ENCODE measurements at regions not wholly inside any gene's neighbourhood (a gene's known extent, or its start where the extent isn't known, plus 50 kb on each side); places are given as distances from the start of the nearest gene placed in this dataset.

DNA sequence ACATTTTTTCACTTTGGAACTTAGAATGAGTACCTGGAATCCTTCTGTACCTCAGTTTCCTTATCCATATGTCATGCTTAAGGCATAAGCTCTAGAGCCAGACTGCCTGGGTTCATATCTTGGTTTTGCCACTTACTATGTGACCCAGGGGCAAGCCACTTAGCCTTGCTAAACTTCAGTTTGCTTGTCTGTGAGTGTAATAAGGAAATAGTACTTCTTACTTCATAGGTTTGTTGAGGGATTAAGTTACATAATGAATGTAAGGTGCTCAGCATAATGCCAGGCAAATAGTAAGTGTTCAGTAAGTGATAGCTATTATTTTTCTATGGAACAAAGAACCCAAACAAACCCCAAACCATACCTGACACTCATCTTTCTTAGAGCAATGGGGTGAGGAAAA lies 225.1 kb downstream of the BCAT1 start:
- DNase-seq (ENCODE audit: low read depth): no peak

DNA sequence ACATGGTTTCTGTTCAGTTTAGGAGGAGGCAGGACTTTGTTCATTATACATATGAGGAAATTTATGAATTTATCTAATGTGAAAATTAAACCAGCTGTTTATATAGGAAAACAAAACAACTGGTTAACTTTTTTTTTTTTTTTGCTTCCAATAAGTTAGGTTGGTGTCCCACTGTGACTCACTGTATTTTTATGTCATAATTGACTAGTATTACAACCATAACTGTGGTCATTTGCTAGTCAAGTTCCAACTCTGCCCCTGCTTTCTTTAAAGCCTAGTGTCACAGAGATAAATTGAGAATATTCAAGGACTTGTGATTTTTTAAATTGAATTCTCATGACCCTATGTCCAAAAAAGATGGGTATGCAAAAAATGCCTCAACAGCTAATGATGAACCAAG lies 227.7 kb downstream of the BCAT1 start:
- no peak for DNase-seq (ENCODE audit: low read depth)

DNA sequence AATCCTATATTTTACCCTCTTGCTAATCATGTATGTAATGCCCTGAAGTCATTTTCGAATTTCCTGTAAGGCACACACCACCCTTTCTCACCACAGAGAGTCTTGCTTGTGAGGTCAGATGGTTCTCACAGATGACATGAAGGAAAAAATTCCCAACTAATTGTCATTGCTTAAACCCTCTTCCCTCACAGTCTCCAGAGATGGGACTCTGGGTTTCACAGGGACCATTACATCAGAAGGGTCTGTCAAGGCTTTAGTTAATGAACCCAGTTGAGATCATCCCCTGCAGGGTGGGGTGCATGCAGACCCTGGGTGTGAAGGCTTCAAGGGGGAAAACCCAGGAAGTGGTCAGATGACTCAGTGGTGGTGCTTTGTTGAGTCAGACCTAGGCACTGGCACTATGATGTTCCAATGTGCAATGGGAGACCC lies 229.6 kb downstream of the BCAT1 start:
- DNase-seq (ENCODE audit: low read depth): peak; percentile 87

DNA sequence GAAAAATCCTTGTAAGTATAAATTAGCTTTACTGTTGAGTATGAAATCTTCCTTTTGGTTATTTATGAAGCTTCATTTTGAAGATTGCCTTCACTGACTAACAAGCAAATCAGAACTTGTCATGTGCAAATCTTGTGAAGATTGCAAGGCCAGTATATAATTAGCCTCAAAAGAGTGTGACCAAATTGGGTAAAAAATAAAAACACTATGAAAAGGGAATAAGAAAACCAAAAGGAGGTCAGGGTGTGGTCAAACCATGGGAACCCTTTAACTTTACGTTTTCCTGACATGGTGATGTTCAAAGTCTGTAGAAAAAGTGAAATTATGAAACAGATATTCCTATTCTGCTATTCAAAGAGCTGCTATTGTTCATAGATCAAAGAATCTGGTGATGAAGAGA lies 230.3 kb downstream of the BCAT1 start:
- DNase-seq (ENCODE audit: low read depth): no peak

DNA sequence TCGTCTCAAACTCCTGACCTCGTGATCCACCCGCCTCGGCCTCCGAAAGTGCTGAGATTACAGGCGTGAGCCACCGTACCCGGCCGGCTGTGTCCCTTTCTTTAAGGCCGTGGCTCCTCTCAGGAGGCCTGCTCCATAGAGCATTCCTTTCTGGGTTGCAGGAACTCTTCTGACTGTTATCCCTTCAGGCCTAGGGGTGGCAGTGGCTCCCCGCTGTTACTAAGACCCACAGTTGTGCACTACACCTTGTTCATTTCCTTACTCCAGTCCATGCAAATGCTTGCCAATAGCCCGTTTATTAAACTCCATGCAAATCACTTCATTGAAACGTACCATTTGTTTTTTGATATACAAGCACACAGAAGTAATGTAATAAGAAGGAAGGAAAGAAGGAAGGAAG lies 234.7 kb downstream of the BCAT1 start:
- DNase-seq (ENCODE audit: low read depth): no peak

DNA sequence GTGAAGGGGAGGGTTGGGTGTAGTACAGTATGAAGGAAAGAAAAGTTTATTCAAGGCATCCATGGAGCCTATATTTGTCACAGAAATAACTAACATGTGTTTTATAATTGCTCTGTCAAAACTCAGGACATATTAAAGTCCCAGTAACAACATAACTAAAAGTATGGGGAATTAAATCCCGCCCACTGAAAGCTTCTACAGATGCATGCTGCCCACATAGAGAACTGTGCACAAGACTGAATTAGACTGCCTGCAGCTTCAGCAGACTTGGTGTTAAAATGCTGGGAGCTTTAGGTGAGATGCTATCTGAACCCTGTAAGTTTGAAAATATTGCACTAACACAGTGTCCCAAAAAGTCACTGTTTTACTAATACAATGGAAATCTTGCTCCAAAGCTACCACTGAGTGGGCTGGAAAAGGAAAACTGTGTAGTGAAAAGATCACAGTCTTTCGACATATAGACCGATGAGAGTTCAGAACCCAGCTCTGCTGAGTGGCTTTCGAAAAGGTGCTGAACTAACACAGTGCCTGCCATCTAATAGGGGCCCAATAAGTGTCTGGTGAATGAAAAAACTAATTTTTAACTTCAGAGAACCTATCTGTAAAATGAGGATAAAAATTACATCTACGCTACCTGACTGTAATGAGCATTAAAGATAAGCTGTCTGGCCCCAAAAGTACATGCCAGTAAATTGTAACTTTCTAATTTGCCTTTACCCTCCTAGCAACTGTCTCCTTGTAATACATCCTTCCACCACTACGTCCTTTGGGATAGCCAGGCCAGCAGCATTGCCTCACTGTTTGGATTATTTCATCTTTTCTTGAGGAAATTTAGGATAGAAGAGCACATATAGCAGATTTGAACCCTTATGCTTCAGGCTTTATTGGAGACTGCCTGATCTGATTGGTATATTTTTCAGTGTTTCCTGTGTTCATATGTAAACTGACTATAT lies 237.6 kb downstream of the BCAT1 start:
- no peak for DNase-seq (ENCODE audit: low read depth)

DNA sequence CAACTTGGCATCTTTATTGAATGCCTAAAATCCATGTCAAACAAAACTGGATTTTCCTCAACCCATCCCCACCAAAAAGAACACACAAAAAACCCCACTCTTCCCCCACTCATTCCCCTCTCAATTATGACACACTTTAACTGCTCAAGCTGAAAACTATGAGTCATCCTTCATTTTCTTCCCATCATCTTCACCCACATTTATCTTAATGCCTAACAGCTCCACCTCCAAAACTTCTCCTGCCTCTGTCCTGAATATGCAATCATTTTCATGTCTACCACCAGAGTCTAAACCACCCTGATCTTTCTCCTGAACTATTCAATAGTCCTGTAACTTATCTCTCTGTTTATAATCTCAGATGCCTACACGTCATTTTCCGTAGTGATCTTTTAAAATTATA lies 239.7 kb downstream of the BCAT1 start:
- DNase-seq (ENCODE audit: low read depth): peak; percentile 35

DNA sequence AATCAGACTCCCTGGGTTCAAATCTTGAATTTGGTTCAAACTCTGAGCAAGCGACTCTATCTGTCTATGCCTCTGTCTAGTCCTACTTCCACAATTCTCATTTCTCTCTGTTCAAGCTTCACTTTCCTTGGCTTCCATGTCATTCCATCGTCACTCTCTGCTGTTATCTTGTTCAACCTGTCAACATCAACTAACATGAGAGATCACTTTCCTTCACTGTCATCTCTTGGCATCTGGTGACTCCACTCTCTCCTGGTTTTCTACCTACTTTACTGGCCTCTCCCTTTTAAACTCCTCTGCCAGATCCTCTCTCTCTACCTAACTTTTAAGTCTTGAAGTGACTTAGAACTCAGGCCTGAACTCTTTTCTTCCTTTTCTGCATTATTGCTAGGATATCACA lies 240.2 kb downstream of the BCAT1 start:
- DNase-seq (ENCODE audit: low read depth): no peak

DNA sequence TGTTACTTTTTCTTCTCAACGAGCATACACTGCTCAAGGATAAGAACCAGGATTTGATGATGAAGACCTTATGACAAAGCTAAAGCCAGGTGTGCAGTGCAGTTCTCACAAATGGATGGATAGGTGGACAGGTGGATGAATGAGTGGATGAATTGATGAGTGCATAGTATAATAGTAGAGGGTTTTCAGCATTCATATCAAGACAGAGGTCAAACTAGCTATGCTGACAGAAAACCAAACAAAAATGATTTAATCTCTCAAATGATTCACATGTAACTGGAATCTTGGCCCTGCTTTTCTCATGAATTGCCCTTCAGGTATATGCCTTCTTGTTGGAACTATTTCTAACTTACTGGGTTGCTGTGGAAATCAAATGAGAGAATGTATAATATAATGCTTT lies 240.9 kb downstream of the BCAT1 start:
- no peak for DNase-seq (ENCODE audit: low read depth)

DNA sequence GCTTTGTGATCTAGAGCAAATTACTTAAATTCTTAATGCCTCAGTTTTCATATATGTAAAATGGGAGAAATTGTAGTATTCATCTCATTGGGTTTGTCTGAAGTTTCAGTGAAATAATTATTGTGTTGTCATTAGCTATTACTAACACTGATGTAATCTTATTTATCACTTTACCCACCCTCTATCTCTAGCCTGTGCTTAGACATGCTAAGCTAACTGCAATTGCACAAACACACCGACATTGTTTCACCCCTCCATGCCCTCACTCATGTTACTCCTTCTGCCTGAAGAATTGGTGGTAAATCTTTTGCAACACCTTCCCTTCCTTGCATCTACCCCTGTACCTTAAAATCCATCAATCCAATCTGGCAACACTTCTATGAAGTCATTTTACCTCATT lies 241.6 kb downstream of the BCAT1 start:
- no peak for DNase-seq (ENCODE audit: low read depth)

DNA sequence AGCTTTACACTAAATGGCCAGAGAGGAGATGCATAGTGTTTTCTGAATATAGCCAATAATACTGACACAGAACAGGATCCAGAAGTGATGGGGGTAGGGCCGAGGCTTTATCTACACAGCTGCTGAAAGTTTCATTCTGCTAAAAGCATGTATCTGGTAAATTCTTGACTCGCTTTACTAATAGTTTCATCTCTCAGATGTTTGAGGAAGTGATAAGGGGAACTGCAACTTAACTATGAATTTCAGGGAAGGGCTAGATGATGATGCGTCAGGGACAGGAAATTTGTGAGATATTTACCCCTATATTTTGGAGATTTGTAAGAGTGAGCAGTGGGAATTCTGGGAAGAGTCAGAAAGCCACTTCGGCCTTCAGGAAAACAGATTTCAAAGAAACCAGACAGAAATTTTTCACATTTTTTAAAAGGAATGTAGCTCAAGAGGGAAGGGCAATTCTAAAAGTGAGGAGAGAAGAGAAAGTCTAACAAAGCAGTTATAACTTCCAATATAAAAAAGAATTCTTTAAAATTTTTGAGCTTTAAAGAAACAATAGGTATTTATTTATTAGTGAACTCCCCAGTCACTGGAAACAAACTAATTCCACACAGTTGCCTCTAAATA lies 243.1 kb downstream of the BCAT1 start:
- DNase-seq (ENCODE audit: low read depth): no peak

DNA sequence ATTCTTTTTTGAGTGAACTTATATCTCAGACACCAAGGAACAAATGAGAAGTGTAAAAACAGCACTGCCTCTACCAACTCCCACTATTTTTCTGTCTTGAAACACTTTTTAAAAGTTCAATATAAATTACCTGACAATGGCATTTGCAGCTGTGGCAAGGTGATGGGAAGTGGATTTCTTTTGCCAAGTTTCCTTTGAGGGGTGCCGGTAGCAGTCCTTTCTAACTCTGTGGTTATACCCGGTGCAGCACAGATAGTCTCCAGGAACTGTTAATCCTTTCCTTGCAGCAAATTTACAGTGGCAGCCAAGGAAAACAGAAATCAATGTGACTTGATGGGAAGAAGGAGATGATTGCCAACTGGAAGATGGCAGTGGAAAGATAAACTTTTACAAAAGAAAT lies 243.7 kb downstream of the BCAT1 start:
- DNase-seq (ENCODE audit: low read depth): no peak

DNA sequence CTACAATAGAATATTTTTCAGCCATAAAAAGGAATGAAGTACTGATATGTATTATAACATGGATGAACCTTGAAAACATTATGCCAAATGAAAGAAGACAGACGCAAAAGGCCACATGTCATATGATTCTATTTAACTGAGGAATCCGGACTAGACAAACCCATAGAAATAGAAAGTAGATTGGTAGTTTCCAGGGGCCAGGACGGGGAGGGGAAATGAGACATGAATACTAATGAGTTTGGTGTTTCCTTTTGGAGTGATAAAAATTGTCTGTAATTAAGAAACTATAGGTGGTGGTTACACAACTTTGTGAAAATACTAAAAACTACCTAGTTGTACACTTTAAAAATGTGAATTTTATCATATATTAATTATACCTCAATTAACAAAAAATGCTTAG lies 247.6 kb downstream of the BCAT1 start:
- DNase-seq (ENCODE audit: low read depth): no peak

DNA sequence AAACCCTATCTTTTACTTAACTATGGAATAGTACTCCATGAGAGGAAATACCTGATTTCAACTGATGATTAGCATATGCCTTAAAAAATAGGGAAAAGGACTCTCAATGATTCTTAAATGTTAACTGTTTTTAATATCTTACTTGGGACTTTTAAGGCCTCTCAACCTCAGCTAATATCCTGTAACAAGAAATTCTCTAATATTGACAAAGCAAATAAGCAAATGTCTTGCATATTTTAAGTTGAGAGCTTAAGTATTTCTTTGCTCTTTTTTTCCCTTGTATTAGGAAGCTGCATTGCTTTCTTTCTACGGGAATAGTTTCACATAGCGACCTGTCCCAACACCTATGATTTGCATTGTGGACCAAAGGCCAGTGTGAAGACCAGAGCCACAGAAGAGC lies 249.9 kb downstream of the BCAT1 start:
- DNase-seq (ENCODE audit: low read depth): no peak

DNA sequence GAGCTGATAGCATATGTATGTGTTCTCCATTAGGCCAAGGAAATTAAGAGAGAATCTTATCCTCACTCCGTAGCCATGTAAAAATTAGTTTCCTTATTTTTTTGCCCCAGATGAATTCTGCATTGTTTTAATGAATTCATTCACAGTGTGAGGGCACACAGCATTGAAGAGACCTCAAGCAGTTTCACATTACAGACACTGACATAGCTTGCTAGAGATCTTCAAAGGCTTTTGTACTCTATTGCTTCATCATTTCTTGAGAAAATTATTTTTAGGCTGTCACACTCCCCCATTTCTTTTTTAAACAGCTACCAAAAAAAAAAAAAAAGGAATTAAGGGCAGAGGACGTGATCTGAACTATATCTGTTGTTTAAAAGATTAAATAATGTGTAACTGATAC lies 251.1 kb downstream of the BCAT1 start:
- no peak for DNase-seq (ENCODE audit: low read depth)

DNA sequence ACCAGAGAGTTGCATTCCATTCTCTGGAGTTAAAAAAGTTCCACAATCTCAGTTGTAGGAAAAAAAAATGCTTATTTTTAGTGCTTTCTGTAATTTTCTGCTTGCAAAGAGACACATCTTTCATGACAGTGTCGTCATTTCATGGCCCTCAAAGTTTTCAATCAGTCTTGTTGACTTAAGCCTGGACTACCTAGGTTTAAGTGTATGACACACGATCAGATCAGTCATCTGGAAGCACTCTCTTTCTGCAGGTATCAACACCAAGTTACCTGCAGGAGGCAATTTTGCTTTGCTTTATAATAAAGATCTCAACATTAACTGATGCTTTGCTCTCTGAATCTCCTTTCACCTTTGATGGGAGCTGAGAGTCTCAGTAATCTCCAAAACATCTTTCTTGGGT lies 251.6 kb downstream of the BCAT1 start:
- DNase-seq (ENCODE audit: low read depth): no peak

DNA sequence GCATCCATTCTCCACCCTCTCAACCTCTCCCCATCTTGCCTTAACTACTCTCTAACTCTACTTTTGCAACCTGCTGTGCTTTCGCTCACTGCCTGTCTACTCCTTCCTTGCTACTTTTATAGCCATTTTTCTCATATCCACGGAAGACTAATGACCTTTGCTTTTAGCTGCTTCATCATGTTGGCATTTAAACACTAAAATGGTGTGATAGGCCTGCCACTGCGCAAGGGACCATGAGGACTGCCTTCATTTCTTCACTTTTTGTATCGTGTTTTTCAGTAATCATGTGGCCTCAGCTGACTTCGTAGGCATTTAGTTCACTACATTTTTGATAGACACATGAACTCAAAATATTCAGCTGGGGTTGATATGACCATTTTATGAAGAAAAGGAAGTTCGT lies 252.1 kb downstream of the BCAT1 start:
- no peak for DNase-seq (ENCODE audit: low read depth)

DNA sequence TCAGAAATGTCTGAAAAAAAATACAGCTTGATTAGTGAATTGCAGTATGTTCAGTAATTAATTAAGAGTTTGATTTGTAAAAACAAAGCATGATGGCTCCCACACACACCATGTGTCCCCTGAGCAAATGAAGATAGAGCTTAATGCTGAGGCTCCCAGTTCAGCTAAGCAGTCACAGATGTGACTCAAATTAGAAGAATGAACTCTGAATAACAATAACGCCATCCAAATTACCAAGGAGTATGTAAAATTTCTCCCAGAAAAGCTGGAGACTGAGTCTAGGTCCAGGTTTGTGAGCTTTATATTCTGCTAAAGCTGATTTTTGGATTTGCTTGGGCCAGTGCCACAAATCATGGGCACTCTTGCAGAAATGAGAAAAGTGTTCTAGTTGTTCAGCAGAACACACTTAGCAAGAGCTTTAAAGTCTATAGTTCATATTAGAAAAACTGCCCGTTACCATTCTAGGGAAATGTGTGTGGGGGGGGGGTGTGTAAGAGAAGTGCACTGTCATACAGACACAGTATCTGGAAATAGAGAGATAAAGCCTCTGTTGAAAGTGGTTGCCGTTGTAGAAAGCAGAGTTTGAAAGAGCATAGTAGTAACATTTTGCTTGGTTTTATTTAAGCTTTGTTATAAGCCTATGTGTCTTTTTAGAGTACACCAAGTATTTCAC lies 253.1 kb downstream of the BCAT1 start:
- DNase-seq (ENCODE audit: low read depth): no peak

DNA sequence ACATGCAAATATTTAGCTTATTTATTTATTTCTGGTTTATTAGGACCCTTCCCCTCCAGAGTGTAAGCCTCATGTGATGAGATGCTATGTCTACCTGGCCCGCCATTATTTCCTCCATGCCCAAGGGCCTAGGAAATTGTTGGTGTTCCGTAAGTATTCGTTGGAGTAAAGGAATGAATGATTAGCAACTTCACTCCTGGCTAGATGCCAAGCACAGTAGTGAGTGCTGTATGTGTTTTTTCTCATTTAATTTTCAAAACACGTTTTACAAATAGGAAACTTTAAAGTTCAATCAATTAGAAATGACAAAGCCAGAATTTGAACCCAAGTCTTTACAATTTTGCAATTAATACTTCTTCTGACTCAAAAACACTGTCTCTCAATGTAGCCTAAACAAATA lies 253.8 kb downstream of the BCAT1 start:
- no peak for DNase-seq (ENCODE audit: low read depth)

DNA sequence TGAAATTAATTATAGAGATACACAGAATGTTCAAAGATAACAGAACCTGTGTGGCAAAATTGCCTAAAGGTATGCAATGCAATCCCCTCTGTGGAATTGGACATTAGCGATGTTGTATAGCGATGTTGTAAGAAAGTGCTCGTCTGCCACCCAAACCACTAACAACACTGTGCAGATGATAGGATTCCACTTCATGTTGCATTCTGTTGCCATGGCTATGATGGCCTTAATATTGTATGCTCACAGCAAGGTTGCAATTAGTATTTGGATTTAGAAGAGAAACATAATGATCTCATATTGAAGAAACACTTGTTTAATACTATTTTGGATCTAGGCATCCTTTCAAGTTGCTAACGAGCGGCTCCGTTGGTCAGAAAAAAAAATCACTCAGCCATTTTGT lies 260.3 kb downstream of the BCAT1 start:
- no peak for DNase-seq (ENCODE audit: low read depth)

DNA sequence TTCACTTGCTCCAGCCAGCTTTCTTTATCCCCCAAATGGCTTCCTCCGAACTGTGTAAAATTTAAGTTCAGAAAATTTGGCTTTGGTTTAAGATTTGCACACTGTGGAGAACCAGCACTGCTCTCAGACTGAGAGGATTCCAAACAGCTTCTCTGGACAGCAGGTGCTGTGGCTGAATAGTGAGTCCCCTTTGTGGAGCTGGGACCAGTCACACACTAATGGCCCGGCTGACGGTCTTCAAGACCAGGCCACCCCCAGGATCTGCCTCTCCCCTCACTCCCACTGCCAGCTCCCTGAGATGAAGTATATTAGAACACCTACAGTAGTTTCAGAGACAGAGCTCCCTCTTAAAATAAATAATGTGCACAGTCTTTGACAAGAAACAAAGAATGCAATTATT lies 267.3 kb downstream of the BCAT1 start:
- no peak for DNase-seq (ENCODE audit: low read depth)

DNA sequence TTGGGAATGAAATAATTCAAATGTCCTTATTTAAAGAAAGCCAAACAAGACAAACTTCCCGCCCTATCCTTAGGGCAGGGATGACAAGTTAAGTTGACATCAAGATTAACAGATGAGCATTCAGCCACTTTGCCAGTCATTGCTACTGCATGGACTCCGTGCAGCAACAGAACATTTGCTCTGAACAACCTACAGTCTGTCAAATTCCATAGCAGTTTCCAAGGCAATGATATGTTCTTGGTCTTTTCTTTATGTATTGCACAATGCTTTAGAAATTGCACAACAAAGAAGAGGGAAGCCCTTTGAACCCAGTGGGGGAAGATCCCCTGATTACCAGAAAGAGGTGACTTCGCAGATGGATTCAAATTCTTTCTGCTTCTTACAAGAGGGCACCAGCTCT lies 269.8 kb downstream of the BCAT1 start:
- no peak for DNase-seq (ENCODE audit: low read depth)

DNA sequence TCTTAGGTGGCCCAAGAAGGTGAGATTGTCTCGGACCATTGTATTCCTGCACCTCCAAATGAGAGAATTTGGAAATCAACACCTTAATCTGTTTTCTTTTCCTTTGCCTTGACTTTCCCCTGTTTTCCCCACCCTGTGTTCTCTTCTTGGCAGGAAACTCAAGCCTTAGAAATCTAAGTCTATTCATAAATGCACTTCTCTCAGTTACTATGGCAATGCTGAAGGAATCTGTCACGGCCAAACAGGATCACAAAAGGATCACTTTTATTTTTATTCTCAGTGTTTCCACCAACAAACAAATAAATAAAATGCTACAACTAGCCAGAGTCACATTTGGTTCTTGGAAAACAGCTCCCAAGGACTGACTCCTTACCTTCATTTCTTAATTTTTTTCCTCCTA lies 270.5 kb downstream of the BCAT1 start:
- DNase-seq (ENCODE audit: low read depth): no peak
